Skin of body (tissue), 1 donor: ENCODE measurements at regions not wholly inside any gene's neighbourhood (a gene's known extent, or its start where the extent isn't known, plus 50 kb on each side); places are given as distances from the start of the nearest gene placed in this dataset.

Source experiments
- DNase-seq: peaks from one replicate; lab custom pipeline; 2025; lab: John Stamatoyannopoulos, UW

- DNase-seq: no peak
Observed at GRCh38 chr11:107221748-107222285, 203.5 kb upstream of the GUCY1A2 start.

- no peak for DNase-seq
Observed at GRCh38 chr11:107218123-107219013, 200.1 kb upstream of the GUCY1A2 start.

- no peak for DNase-seq
Observed at GRCh38 chr11:107217444-107217843, 199.2 kb upstream of the GUCY1A2 start.

- no peak for DNase-seq
Observed at GRCh38 chr11:107215010-107215409, 196.7 kb upstream of the GUCY1A2 start.

- DNase-seq: no peak
Observed at GRCh38 chr11:107203656-107204055, 185.4 kb upstream of the GUCY1A2 start.

- DNase-seq: no peak
Observed at GRCh38 chr11:107202241-107202640, 184.0 kb upstream of the GUCY1A2 start.

- no peak for DNase-seq
Observed at GRCh38 chr11:107198490-107199007, 180.3 kb upstream of the GUCY1A2 start.

GRCh38 chr11:107197932-107198331 is 179.7 kb upstream of the GUCY1A2 start:
- no peak for DNase-seq

GRCh38 chr11:107196732-107197131 is 178.5 kb upstream of the GUCY1A2 start:
- DNase-seq: no peak

GRCh38 chr11:107184986-107185385 is 166.7 kb upstream of the GUCY1A2 start:
- no peak for DNase-seq

- DNase-seq: no peak
Observed at GRCh38 chr11:107183953-107184352, 165.7 kb upstream of the GUCY1A2 start.

GRCh38 chr11:107182978-107183377 is 164.7 kb upstream of the GUCY1A2 start:
- DNase-seq: no peak

GRCh38 chr11:107180236-107180635 is 162.0 kb upstream of the GUCY1A2 start:
- peak; percentile 41 for DNase-seq

- DNase-seq: no peak
Observed at GRCh38 chr11:107179829-107180228, 161.6 kb upstream of the GUCY1A2 start.

GRCh38 chr11:107177106-107177477 is 158.8 kb upstream of the GUCY1A2 start:
- DNase-seq: no peak

- DNase-seq: no peak
Observed at GRCh38 chr11:107176148-107177105, 158.2 kb upstream of the GUCY1A2 start.

GRCh38 chr11:107174856-107175255 is 156.6 kb upstream of the GUCY1A2 start:
- DNase-seq: no peak

- no peak for DNase-seq
Observed at GRCh38 chr11:107172996-107173395, 154.7 kb upstream of the GUCY1A2 start.

GRCh38 chr11:107157809-107158187 is 139.5 kb upstream of the GUCY1A2 start:
- DNase-seq: no peak

- DNase-seq: no peak
Observed at GRCh38 chr11:107157146-107157808, 139.0 kb upstream of the GUCY1A2 start.

- DNase-seq: no peak
Observed at GRCh38 chr11:107151579-107151978, 133.3 kb upstream of the GUCY1A2 start.
